AG09319 (cell line): ENCODE measurements at regions not wholly inside any gene's neighbourhood (a gene's known extent, or its start where the extent isn't known, plus 50 kb on each side); places are given as distances from the start of the nearest gene placed in this dataset.

Experiments
- DNase-seq: peaks from one replicate; pipeline ENCODE4 v3.0.0-alpha.2; 2010; ENCODE audit warnings: low read depth; ENCODE audit errors: extremely low read depth
- TF ChIP-seq, protein P1 (sequence below): IDR thresholded peaks from 2 replicates; pipeline ENCODE4 v1.5.1; 2011; ENCODE audit warnings: low read depth, mild to moderate bottlenecking, inconsistent platforms, low read length, moderate library complexity

DNA sequence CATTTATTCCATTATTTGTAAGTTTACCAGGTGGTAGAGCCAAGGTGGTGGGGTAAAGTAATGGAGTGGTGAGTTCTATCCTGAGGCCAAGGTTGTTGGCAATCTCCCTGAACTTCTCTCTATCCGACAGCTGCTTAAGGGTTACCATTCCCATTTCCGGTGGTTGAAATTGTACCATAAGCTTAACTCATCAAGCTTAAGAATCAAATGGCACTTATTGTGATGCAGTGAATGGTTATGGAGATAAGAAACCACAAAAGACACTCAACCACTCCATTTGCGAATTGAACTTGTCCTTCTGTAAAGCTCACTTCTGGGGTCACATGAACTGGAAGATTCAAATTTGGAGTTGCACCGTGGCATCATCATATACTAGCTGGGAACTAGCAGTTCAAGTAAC is 287.4 kb upstream of the SLCO3A1 start:
- TF ChIP-seq, protein P1, sequence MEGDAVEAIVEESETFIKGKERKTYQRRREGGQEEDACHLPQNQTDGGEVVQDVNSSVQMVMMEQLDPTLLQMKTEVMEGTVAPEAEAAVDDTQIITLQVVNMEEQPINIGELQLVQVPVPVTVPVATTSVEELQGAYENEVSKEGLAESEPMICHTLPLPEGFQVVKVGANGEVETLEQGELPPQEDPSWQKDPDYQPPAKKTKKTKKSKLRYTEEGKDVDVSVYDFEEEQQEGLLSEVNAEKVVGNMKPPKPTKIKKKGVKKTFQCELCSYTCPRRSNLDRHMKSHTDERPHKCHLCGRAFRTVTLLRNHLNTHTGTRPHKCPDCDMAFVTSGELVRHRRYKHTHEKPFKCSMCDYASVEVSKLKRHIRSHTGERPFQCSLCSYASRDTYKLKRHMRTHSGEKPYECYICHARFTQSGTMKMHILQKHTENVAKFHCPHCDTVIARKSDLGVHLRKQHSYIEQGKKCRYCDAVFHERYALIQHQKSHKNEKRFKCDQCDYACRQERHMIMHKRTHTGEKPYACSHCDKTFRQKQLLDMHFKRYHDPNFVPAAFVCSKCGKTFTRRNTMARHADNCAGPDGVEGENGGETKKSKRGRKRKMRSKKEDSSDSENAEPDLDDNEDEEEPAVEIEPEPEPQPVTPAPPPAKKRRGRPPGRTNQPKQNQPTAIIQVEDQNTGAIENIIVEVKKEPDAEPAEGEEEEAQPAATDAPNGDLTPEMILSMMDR = no peak

DNA sequence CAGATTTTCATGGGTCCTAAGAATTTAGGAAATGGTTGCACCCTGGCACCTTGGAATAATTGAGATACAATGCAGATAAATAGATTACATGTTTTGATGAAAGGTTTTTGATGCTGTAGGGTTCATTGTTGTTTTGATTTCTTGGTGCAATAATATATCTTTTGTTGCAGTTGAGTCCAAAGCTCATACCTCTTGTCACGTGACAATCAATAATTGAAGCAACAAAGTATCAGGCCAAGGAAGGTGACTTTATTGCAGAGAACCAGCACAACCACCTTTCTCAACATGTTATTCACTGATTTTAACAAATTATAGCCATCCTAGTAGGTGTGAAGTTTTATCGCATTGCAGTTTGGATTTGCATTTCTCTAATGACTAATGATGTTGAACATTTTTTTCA is 285.5 kb upstream of the SLCO3A1 start:
- TF ChIP-seq, protein P1 = no peak
- no peak for DNase-seq

More for the DNA sequence above, 287.4 kb upstream of the SLCO3A1 start:
- no peak for DNase-seq

DNA sequence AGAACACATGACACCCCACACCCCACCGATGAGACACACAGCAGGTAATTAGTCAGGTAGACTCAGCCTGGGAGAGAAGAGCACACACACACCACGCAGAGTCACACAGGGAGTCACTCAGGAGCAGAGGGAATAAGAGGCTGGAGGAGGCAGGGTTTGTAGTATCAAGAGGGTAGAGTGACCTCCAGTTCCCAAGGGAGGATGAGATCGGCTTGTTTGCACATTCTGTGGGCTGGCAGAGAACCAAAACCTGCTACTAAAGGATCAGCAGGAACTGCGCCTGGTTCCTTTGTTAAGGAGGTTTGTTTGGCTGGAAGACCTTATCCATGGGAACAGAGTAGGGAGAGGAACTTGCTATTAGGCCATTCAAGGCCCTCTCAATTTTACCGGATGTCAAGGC is 281.4 kb upstream of the SLCO3A1 start:
- no peak for DNase-seq
- TF ChIP-seq, protein P1 = no peak

DNA sequence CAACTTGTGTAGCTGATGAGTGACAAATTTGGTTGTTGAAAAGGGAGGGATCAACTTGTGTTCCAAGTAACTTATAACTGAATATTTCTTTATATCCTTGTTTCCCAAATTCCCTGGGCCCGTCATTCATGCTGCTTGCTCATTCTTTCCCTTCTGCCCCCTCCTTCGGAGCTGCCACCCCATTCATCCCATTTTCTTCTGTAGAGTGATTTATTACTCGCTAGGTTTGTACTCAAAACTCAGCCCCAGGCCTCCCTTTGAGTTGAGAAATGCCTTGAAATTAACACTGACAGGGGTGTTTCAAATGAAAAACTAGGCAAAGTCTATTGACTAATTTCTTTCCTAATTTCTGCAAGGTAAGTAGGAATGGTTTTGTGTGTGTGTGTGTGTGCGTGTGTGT is 277.4 kb upstream of the SLCO3A1 start:
- DNase-seq = no peak
- TF ChIP-seq, protein P1 = no peak

DNA sequence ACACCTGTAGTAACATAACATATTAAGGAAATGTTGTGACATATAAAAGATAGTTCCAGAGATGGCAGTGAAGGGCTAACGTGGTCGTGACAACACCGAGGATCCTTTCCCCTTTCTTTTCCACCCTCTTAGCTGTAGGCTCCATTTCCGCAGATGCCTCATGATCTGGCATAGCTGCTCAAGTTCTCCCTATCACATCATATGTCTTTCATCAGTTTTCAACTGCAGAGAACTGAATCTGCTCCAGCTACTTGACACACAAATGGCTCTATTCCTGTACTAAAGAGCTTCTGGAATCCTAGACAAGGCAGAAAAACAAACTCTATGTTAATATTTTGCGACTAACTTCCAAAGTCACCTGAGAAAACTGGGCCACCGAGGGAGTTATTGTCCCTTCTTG is 275.0 kb upstream of the SLCO3A1 start:
- no peak for DNase-seq
- TF ChIP-seq, protein P1 = no peak

DNA sequence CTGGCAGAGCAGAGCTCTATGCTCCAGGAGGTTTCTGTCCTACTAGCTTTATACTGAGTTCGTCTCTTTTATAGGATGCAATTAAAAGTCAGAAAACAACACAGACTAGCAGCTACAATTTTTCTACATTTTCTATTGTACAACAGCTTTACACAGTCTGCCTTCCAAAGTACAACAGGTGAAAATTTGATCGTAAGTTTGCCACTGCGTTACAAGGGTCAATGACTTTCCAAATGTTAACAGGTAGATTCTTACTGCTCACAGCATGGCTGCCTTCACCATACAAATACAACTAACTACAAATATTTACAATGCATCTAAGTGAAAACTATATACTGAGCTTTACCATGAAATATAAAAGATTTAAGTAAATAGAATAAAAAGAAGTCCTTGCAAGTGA is 268.6 kb upstream of the SLCO3A1 start:
- no peak for DNase-seq
- TF ChIP-seq, protein P1 = no peak

DNA sequence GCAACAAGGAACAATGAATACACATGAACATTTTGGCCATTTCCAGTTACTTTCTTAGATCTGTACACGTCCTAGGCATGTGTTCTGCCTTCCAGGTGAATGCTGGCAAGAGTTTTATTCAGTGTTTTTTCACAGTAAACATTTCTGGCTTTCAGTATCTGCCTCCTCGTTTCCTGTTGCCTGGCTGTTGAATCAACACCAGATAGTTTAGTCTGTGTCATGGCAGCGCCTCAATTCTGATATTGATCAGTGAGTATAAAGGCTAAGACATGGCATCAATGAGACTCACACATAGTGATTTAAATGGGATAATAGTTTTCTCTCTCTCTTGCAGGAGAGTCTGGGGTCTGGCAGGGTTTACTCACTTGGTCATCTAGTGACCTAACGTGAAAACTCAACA is 266.9 kb upstream of the SLCO3A1 start:
- TF ChIP-seq, protein P1 = no peak
- DNase-seq = no peak
